ENCODE measurements at regions not wholly inside any gene's neighbourhood (a gene's known extent, or its start where the extent isn't known, plus 50 kb on each side); places are given as distances from the start of the nearest gene placed in this dataset.

GRCh38 chr6:14212632-14213031 lies 95.1 kb downstream of the CD83 start:
- H3K27ac ChIP-seq (ENCODE audit: low read depth in 2 of 2, low read length in 1 of 2) = no peak overlapping the region
- H3K79me2 ChIP-seq (ENCODE audit: insufficient read depth) = no peaks in the 10 kb centered on the region
- H3K4me2 ChIP-seq = no peak overlapping the region
- H4K20me1 ChIP-seq (ENCODE audit: insufficient read depth) = no peaks in the 10 kb centered on the region
- DNase-seq = no peak
- H3K36me3 ChIP-seq (replicated peaks in 1 of 2; ENCODE audit: control insufficient read depth in 1 of 2, insufficient read depth in 2 of 2, low read length in 1 of 2) = no peaks in the 10 kb centered on the region
- TF ChIP-seq GATA2 (CRISPR knock-in tag; IDR thresholded peaks at IDR 0.05) = no peak
- no peak for TF ChIP-seq NRF1 (IDR thresholded peaks at IDR 0.05; ENCODE audit: low read depth, low read length)
- no peak for TF ChIP-seq NFIC (IDR thresholded peaks at IDR 0.05; ENCODE audit: borderline replicate concordance)
- no peak for TF ChIP-seq MEF2A (IDR thresholded peaks at IDR 0.05; ENCODE audit: borderline replicate concordance, low read depth)
- no peak for TF ChIP-seq MAX (IDR thresholded peaks at IDR 0.05; ENCODE audit: low read depth)
- no peak for TF ChIP-seq SIN3A (IDR thresholded peaks at IDR 0.05; ENCODE audit: borderline replicate concordance, low read depth, low read length)
- TF ChIP-seq, protein P1, sequence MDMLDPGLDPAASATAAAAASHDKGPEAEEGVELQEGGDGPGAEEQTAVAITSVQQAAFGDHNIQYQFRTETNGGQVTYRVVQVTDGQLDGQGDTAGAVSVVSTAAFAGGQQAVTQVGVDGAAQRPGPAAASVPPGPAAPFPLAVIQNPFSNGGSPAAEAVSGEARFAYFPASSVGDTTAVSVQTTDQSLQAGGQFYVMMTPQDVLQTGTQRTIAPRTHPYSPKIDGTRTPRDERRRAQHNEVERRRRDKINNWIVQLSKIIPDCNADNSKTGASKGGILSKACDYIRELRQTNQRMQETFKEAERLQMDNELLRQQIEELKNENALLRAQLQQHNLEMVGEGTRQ (IDR thresholded peaks at IDR 0.05; ENCODE audit: borderline replicate concordance, low read depth, low read length) = no peak
- TF ChIP-seq TCF12 (IDR thresholded peaks at IDR 0.05) = no peak
- TF ChIP-seq RAD21 (IDR thresholded peaks at IDR 0.05; ENCODE audit: low read length) = no peak
- H3K9me3 ChIP-seq = no peaks in the 10 kb centered on the region
- no peaks in the 10 kb centered on the region for H3K9me2 ChIP-seq
- H3K4me3 ChIP-seq (ENCODE audit: low read depth in 2 of 2, low read length in 1 of 2) = no peak overlapping the region
- ChIA-PET POLR2A (no interaction called here), CTCF (interaction anchor here (1.7 to 4.2 kb wide), 4 partner anchors 10 to 1411 kb away, joined by 4 to 35 read pairs (median 14); no protein-coding TSS in a partner anchor)
- no peak overlapping the region for H2AFZ ChIP-seq (ENCODE audit: low read depth)
- H3K4me1 ChIP-seq (ENCODE audit: control insufficient read depth in 1 of 2, insufficient read depth in 2 of 2, low read depth in 1 of 2, low read length in 1 of 2) = peaks cover 0 to 16% of the 10 kb centered on the region in 2 experiments; a peak in 2 of 4 replicates
- H3F3A ChIP-seq (replicated peaks; ENCODE audit: insufficient read depth) = no peaks in the 10 kb centered on the region
- H3K9ac ChIP-seq = no peak overlapping the region
- no peaks in the 10 kb centered on the region for H3K27me3 ChIP-seq (ENCODE audit: insufficient read depth)
- 80% methylated on average over 4 of the region's 5 CpGs for WGBS (ENCODE audit: low lambda C conversion rate)

GRCh38 chr6:14216946-14217684 lies 99.5 kb downstream of the CD83 start:
- CTCF ChIA-PET = interaction anchor here (0.7 to 1.6 kb wide), 3 partner anchors 12 to 341 kb away, joined by 3 to 4 read pairs (median 3); no protein-coding TSS in a partner anchor
- Histone ChIP-seq H3K4me2 (no peak overlapping the region), H3K9me3 (no peaks in the 10 kb centered on the region), H2AFZ (ENCODE audit: low read depth) (no peak overlapping the region), H3K27ac (ENCODE audit: low read depth in 2 of 2, low read length in 1 of 2) (no peak overlapping the region), H3K9me2 (no peaks in the 10 kb centered on the region), H3K9ac (no peak overlapping the region), H3K4me3 (ENCODE audit: low read depth in 2 of 2, low read length in 1 of 2) (no peak overlapping the region), H3K4me1 (ENCODE audit: control insufficient read depth in 1 of 2, insufficient read depth in 2 of 2, low read depth in 1 of 2, low read length in 1 of 2) (no peaks in the 10 kb centered on the region), H4K20me1 (ENCODE audit: insufficient read depth) (no peaks in the 10 kb centered on the region), H3K27me3 (ENCODE audit: insufficient read depth) (no peaks in the 10 kb centered on the region; the same call in 1 of the 2 replicates), H3K36me3 (replicated peaks in 1 of 2; ENCODE audit: control insufficient read depth in 1 of 2, insufficient read depth in 2 of 2, low read length in 1 of 2) (no peaks in the 10 kb centered on the region), H3F3A (replicated peaks; ENCODE audit: insufficient read depth) (no peaks in the 10 kb centered on the region), H3K79me2 (ENCODE audit: insufficient read depth) (no peaks in the 10 kb centered on the region)
- no peak for DNase-seq
- POLR2A ChIA-PET = no interaction called here
- 66% methylated on average over 13 of the region's 13 CpGs for WGBS (ENCODE audit: low lambda C conversion rate)
- no peak for TF ChIP-seq GATA2 (CRISPR knock-in tag; IDR thresholded peaks at IDR 0.05)
- no peak for TF ChIP-seq RCOR1 (IDR thresholded peaks at IDR 0.05; ENCODE audit: low read length)
- TF ChIP-seq ZBTB33 (IDR thresholded peaks at IDR 0.05; ENCODE audit: borderline replicate concordance, low read depth) = no peak
- TF ChIP-seq TAF1 (IDR thresholded peaks at IDR 0.05; ENCODE audit: borderline replicate concordance, low read depth, low read length) = no peak
- TF ChIP-seq MAX (IDR thresholded peaks at IDR 0.05; ENCODE audit: low read depth) = no peak
- TF ChIP-seq FOSL2 (IDR thresholded peaks at IDR 0.05; ENCODE audit: borderline replicate concordance, low read depth) = no peak
- no peak for TF ChIP-seq EZH2phosphoT487 (IDR thresholded peaks at IDR 0.05; ENCODE audit: borderline replicate concordance, low read depth)

Data from SK-N-SH (cell line).